LNCAP (cell line): ENCODE measurements at regions not wholly inside any gene's neighbourhood (a gene's known extent, or its start where the extent isn't known, plus 50 kb on each side); places are given as distances from the start of the nearest gene placed in this dataset.

Experiments
- TF ChIP-seq, protein P1 (sequence below): fragments of 450-650 bp; IDR thresholded peaks from 2 replicates; pipeline ENCODE4 v1.5.1; 2017; ENCODE audit warnings: mild to moderate bottlenecking

DNA sequence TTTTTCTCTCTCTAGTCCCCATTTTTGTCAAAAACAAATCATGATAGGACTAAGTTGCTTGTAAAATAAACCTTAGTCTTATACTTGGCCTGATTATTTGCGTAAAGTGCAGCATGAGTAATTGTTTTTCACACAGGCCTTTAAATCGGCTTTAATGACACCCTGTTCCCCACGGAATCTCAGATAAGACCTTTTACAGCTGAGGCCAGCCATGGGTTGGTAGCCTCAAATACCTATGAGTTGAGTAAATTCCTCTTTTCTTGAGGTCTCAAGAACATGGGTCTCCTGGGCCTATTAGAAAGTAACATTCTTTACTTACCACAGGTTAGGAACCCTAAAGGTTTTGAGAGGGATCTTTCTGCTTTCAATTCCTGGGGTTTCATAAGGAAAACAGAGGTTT is 761.0 kb upstream of the PHF14 start:
- TF ChIP-seq, protein P1, sequence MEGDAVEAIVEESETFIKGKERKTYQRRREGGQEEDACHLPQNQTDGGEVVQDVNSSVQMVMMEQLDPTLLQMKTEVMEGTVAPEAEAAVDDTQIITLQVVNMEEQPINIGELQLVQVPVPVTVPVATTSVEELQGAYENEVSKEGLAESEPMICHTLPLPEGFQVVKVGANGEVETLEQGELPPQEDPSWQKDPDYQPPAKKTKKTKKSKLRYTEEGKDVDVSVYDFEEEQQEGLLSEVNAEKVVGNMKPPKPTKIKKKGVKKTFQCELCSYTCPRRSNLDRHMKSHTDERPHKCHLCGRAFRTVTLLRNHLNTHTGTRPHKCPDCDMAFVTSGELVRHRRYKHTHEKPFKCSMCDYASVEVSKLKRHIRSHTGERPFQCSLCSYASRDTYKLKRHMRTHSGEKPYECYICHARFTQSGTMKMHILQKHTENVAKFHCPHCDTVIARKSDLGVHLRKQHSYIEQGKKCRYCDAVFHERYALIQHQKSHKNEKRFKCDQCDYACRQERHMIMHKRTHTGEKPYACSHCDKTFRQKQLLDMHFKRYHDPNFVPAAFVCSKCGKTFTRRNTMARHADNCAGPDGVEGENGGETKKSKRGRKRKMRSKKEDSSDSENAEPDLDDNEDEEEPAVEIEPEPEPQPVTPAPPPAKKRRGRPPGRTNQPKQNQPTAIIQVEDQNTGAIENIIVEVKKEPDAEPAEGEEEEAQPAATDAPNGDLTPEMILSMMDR: no peak

DNA sequence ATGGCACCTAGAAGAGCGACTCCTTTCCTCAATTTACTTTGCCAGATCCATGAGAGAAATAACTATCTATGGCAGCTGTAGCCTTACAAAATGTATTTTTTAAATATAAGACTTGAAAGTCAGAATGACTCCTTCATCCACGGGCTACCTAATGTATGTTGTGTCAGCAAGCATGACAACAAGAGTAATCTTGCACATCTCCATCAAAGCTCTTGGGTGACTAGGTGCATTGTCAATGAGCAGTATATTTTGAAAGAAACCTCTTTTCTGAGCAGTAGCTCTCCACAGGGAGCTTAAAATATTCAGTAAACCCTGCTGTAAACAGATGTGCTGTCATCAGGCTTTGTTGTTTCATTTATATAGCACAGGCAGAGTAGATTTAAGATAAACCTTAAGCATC is 757.2 kb upstream of the PHF14 start:
- TF ChIP-seq, protein P1: no peak

DNA sequence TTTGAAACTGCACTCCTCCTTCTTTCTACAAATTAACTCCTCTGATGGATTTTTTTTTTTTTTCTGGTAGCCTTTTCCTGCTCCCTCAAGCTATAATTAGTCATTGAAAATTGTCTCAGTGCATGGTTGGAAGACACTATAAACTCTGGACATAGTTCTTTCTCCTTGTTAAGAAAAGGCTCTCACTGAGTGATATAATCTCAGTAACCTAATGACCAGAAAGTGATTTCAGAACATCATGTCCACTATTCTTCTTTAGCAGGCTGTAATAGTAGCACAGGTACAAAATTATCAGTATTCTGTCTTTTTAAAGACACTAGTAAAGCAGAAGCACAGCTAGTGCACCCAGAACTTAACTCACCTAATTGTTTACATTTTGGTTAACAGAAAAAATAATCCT is 752.6 kb upstream of the PHF14 start:
- TF ChIP-seq, protein P1: no peak

DNA sequence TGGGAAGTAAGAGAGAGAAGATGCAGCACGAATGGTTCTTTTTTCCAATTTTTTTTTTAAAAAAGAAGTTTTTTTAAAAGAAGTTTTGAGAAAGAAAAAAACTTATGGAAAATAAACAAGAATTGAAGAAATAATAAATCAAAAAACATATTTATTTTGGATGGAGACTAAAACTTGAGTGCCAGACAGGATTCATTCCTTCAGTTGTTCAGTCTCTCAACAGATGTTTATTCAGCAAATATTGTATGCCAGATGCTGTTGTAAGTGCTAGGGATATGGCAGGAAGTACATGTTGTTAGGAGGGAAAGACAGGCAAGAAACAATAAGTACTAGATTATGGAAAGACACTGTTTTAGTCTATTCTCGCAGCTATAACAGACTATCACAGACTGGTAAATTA is 750.7 kb upstream of the PHF14 start:
- TF ChIP-seq, protein P1: no peak

DNA sequence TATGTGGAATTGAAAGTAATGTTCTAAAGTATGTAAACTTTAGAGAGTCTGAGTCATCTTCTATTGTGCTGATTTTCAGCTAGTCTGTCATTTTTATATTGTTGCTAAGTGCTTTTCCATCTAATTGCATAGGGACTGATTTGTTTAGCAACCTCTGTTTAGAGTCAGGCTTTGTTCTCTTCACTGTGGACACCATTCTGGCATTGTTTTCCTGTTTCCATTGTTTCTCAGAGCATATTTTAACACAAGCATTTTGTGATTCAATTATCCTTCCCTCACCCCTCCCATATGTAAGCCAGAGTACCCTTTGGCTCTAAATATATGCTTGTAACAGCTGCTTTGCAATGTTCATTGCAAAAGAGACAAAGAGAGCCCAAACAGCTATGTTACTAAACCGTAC is 748.4 kb upstream of the PHF14 start:
- TF ChIP-seq, protein P1: no peak

DNA sequence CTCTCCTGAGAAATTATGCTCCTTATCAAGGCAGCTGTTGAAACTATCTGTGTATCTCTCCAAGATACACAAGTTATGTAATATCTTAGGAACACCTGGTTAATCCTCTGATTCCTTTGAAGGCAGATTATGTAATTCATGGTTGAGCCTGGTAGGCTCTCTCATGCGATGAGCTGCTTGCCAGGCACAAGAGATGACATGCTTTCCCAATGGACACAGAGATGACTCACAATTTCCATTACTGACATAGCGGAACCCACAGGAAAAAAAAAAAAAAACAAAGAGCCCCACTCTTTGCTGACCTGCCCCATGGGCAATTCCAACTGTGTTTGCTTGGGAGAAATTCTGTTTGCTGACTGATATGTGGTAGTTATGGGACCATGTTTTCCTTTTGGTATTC is 736.4 kb upstream of the PHF14 start:
- TF ChIP-seq, protein P1: no peak

DNA sequence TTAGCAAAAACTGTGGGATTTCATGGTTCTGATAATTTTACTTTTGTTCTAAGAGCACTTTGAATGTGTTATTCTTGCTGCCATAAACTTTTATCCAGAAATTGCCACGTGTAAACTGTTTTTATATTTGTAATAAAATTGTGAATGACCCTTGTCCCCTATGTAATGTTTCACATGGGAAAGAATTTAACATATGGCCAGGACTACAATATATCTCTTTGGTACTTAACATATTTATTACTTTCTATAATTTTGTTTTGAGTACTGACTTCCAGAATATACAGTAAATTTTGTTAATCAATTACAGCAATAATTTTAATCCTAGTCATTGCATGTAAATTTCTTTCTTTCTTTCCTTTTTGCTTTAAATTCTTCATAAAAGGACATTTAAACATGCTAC is 735.0 kb upstream of the PHF14 start:
- TF ChIP-seq, protein P1: no peak

DNA sequence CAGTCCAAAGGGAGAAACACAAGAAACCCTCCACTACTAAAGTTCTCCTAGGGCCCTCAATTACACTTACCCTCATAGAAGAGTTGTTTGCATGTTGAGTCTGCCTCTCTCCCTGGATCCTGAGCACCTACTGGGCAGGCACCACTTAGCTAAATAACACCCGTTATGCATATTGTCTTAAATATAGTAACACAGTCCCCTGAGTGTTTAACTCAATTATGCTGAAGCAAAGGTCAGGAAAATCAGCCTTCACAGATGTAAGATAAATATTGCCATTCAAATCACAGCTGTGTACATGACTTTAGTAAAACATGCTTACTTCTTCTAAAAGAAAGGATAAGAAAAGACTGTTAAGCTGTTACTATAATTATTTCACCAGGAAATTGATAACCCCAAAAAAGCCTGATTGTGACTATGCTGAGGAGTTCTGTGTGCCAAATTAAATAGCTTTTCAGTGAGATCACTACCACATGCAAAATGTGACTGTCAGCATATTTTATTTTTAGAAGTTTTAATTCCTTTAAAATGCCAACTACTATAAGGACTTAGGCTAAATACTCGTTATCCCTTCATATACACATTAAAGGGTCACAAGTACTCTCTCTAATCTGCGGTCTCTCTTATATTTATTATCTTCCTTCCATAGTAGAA is 733.9 kb upstream of the PHF14 start:
- TF ChIP-seq, protein P1: no peak
